UCSD-AML1 (cell line): ENCODE measurements at regions not wholly inside any gene's neighbourhood (a gene's known extent, or its start where the extent isn't known, plus 50 kb on each side); places are given as distances from the start of the nearest gene placed in this dataset.
"Not testable (repeated sequence)": the region's sequence is repeated elsewhere in the genome, so short reads cannot be mapped to it uniquely, and the experiment has no call there.

Source experiments
- DNase-seq: peaks from one replicate; lab custom pipeline; 2025; ENCODE audit not compliant: unreplicated experiment; lab: John Stamatoyannopoulos, UW

GRCh38 chr10:35888400-35888799, 246.3 kb upstream of the FZD8 start:
- DNase-seq = no peak

DNA sequence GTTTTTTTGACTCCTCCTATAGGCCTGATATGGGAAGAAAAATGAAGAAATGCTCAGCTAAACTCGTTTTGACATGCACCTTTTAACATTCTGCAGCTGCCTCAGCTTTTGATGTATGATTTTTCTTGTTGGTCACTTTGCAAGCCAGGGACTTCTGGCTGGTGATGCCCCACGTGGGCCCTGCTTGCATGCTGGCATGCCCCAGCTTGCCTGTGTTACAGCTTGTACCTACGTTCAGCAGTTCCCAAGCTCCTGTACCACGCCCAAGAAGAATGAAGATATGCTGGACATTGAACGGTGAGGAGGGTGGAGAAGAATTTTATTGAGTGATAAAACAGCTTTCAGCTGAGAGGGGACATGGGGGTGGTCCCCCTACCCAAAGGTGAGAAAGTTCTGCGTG, 245.6 kb upstream of the FZD8 start:
- no peak for DNase-seq

DNA sequence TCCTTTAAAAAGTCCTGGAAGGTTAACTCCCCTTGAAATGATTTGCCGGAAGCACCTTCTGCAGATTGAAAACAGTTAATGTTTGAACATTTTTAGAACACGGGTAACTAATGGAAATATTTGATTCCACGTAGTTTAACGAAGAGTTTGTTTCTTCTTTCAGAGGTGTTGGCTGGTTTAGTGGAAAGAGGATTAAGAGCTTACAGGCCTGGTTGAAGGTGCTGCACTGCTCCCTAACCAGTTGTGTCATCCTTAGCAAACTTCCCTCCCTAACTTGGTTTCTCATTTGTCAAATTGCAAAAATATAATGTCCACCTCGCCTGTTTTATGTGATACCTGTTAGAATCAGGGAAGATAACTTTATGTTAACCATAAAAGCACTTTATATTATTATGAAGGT, 243.0 kb upstream of the FZD8 start:
- DNase-seq = no peak

DNA sequence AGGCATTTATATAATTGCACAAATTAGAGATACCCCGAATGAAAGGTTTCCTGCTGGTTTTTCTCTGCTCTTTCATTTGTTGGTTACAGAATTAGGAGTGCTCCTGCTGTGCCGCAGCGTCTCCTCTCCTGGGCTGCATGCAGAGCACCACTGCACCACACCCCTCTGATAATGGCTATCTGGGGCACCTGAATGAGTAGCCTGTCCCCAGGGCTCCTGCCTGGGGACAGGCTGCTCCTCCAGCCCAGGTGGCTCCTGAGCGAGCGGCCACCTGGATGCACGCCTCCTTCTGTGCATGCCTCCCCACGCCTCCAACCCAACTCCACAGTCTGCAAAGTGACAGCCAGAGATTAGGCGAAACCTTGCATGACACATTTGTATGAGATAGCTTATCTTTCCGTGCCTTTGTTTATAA, 242.6 kb upstream of the FZD8 start:
- DNase-seq = no peak

- no peak for DNase-seq
Measured at GRCh38 chr10:35882422-35883150, 240.5 kb upstream of the FZD8 start.

DNA sequence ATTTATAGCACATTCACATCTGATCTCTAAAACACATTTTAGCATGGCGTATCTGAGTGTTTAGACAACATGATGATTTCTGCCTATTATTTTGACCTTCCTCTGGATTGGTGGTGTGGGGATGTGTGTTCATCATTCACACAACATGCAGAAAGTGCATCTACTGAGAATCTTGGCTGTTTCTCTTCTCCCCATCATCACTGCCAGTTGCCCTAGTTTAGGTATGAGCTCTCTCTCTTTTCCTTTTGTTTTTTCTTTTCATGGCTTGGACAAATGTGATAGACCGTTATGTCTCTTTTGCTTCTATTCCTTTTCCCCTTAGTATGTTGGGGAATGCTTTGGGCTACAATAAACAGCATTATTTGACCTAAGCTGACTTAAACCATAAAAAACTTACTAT, 239.2 kb upstream of the FZD8 start:
- DNase-seq = no peak

- no peak for DNase-seq
Measured at GRCh38 chr10:35876248-35876647, 234.2 kb upstream of the FZD8 start.

DNA sequence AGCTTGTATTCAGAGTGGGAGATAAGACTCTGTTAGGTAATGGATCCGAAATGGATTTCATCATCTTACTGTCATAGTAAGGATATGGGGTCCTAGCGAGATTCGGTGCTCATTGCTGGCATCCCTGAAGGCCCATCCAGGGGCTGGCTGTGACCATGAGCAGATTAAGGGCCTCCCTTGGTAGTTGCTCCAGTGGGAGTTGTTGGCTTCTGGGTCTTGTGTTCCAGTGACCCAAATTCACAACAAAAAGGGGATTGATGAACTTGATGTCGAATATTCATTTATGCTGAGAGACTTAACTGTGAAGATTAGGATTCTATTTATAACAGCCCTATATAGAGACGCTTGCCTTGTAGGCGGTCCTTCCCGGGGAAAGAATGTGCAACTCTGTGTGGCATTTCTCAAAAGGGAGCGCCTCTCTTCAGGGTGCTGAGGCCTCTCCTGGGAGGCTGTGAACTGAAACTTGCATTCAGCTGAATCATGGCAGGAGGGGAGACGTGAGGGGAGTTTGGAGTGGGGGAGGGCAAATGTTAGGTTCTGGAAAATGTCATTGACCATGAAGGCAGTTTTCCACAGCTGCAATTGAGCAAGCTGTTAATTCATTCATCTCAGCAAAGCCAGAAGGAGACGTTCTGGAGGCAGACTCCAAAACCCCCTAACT, 233.1 kb upstream of the FZD8 start:
- no peak for DNase-seq

DNA sequence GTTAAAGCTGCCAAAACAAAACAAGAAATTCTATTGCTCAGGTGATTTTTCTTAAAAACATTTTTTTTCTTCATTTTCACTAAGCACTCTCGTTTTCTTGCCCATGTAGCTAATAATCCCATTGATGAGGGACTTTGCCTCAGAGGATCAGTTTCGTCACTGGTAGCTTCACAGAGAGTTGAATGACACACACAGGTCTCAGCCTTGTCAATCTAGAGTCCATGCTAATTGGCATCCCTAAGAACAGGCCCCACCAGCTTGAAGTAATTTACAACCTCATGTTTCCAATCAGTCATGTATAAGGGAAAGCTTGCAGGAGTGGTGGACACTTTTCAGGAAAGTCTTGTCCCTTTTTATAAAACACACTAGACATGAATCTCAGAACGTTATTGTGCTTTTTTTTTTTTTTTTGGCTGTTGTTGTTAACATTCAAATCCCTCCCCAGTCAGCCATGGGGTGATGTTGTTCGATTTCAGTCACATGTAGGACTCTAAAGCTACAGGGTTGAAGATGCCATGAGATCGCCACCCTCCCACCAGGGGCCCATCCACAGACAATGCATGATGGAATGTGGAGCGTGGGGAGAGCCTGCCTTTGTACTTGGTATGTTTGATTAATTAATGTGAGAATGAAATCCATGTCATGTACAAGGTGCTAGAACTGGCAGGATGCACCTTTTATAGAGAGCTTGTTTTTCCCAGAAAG, 232.4 kb upstream of the FZD8 start:
- DNase-seq = no peak

DNA sequence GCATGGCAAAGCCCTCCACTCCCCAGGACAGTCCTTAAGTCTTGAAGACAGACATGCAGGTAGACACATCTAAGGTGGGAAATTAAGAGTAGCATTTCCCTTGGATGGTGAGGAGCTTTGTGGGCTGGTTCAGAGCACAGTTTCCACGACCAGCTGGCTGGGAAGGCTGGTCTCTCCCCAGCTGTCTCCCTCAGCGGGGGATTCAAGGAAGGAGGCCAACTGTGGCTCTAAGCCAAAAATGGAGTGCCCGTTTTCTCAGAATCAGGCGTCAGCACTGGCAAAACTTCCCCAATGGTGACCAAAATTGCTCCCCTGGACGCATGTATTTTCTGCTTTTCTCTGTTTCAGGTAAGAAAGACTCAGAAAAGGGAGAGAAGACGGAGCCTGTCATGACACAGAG, 230.6 kb upstream of the FZD8 start:
- DNase-seq = no peak

DNA sequence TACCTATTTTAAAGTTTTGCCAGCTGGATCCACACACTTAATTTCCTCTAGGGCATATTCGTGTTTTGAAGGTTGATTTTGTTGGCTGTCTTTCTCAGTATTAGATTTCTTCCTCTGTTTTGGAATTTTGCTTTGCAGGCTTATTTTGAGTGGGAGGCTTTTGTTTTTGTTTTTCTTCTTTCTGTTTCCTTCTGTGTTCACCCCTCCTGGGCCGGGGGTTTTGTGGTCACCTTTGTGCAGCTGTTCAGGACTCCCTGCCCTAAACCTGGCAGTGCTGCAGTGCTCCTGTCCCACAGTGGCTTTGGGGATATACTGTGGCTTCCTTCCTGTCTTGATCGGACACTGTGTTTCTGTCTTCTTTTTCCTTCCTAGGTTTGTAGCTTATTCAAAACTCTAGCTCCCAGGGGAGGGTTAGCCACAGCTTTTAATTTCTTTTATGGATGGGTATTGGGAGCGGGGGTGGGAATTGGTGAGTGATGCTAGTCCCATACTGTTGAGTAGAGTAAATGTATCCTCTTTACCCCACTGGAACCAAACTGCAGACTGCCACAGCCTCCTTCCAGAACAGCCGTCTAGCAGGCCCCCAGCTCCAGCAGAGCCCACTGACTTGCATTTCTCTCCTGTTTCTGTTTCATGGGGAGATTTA, 228.7 kb upstream of the FZD8 start:
- DNase-seq = no peak

- DNase-seq = not testable (repeated sequence)
Measured at GRCh38 chr10:35858676-35859283, 216.7 kb upstream of the FZD8 start.

- DNase-seq = no peak
Measured at GRCh38 chr10:35857860-35858259, 215.8 kb upstream of the FZD8 start.

DNA sequence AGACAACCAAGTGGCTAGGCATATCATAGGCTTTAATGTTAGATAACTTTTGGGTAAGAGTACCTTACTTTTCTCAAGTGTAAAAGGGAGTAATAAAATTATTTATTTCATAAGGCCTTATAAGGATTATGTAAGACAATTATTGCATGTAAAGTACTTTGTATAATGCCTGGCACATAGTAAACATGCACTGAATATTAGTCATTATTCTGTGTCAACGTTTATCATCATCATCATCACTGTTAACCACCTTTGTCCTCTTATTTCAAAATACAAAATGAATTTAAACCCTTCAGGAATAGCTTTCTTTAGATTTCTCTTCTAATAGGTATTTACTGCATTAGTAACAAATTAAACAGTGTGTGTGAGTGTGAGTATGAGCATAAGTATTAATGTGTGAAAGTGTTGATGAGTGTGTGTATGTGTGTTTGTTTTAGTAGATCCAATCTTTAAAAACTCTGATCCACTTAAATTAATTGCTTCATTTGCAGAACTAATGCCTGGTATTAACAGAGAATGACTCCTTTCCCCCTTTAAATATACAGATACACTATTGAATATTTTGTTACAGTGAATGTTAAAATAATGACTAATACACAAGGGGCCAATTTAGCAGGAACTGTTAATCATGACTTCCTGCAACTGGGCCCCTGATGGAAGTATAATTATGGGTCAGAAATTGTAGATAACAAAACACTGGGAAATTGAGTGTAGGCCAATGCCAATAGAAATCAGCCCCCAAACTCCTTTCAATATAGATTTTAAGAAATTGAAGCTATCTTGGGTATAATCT, 213.3 kb upstream of the FZD8 start:
- no peak for DNase-seq

DNA sequence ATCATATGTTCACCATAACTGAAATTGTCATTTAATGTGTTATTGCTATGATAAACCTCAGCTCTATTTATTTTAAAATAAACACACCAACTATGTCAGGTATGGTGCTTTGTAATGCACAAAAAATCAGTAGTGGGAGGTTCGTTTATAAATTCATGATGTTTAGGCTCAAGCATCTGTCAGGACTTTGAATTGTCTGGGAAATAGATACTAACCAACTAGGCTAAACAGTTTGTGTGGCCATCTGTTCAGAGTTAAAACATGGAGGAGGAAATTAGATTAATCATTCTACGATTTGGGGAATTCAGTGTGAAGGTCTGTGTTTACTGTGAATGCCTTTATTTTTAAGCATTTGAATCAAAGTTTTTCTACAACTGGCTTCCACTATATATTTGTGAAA, 212.6 kb upstream of the FZD8 start:
- no peak for DNase-seq

GRCh38 chr10:35852721-35853120, 210.6 kb upstream of the FZD8 start:
- no peak for DNase-seq

- no peak for DNase-seq
Measured at GRCh38 chr10:35848412-35848811, 206.3 kb upstream of the FZD8 start.

DNA sequence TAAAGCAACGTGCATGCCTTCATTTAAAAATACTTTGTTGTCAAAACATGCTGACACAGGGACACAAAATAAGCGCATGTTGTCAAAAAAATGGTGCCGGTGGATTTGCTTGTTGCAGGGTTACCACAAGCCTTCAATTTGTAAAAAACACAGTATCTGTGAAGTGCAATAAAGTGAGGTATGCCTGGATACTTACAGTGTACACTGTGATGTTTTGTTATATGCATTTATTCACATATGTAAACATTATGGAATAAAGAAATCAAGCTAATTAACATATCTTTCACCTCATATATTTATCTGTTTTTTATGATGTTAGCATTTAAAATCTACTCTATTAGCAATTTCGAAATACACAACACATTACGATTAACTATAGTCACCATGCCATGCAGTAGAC, 202.6 kb upstream of the FZD8 start:
- DNase-seq = no peak

DNA sequence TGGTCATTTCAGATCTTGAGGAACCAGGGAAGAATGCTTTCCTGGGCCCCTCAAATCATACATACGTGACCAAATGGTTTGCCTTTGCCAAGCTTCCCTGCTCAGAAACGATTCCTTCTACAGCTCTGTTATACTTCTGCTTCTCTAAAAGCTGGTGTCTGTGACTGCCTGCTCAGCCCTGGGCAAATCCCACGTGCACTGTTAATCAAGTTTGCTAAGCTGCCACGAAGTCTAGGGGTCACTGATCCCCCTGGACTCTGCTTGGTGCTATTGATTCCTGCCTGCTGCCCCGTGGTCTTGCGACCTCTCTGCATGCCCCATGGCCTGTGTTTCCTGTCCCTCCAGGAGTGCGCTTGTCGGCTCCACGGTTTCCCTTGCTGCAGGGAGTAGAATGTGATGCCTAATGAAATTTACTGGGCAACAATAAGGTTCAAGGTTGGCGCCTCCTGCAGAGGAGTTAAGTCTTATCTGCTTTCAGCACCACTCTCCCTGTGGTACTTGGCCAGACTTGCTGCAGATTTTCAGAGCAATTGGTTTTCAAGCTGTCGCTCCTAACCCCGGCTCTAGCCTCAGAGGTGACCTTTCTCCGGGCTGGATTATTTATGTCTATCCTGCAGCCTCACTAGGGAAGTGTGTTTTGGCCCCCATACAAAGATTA, 201.6 kb upstream of the FZD8 start:
- no peak for DNase-seq

- DNase-seq = no peak
Measured at GRCh38 chr10:35838054-35838453, 196.0 kb upstream of the FZD8 start.
